MM.1S (cell line): ENCODE measurements at regions not wholly inside any gene's neighbourhood (a gene's known extent, or its start where the extent isn't known, plus 50 kb on each side); places are given as distances from the start of the nearest gene placed in this dataset.

Experiments used
- DNase-seq: peaks from one replicate; pipeline ENCODE4 v3.0.0-alpha.2; 2015
- H2AFZ ChIP-seq: fragments of 300-600 bp; sonication (generic); 2 replicates; pipeline ENCODE4 v1.6.0; 2016; ENCODE audit warnings: antibody characterized with exemption, low read length
- H3F3A ChIP-seq: fragments of 300-600 bp; sonication (generic); 2 replicates; pipeline ENCODE4 v1.6.1; 2016; ENCODE audit warnings: mild to moderate bottlenecking, antibody characterized with exemption, low read length, moderate library complexity, mixed read lengths; ENCODE audit not compliant: insufficient read depth
- H3K27ac ChIP-seq: fragments of 300-600 bp; sonication (generic); 2 replicates; pipeline ENCODE4 v1.5.1; 2016; ENCODE audit warnings: mild to moderate bottlenecking, low read length
- H3K27me3 ChIP-seq: fragments of 300-600 bp; sonication (generic); replicated peaks from 2 replicates; pipeline ENCODE4 v1.6.0; 2016; ENCODE audit warnings: low read length; ENCODE audit not compliant: insufficient read depth
- H3K36me3 ChIP-seq: fragments of 300-600 bp; sonication (generic); replicated peaks from 2 replicates; pipeline ENCODE4 v1.6.1; 2016; ENCODE audit warnings: mild to moderate bottlenecking, low read length, mixed read lengths; ENCODE audit not compliant: insufficient read depth
- H3K4me1 ChIP-seq: fragments of 300-600 bp; sonication (generic); 2 replicates; pipeline ENCODE4 v1.6.1; 2016; ENCODE audit warnings: low read length, mixed read lengths
- H3K4me2 ChIP-seq: fragments of 300-600 bp; sonication (generic); 2 replicates; pipeline ENCODE4 v1.6.0; 2016; ENCODE audit warnings: low read depth, low read length
- H3K4me3 ChIP-seq: fragments of 300-600 bp; sonication (generic); 2 replicates; pipeline ENCODE4 v1.5.1; 2016; ENCODE audit warnings: low read length, mixed read lengths
- H3K79me2 ChIP-seq: fragments of 300-600 bp; sonication (generic); 2 replicates; pipeline ENCODE4 v1.6.1; 2016; ENCODE audit warnings: mixed run types, low read length, mixed read lengths
- H3K9ac ChIP-seq: fragments of 300-600 bp; sonication (generic); 2 replicates; pipeline ENCODE4 v1.6.1; 2016; ENCODE audit warnings: low read length, mixed read lengths
- H3K9me2 ChIP-seq: fragments of 300-600 bp; sonication (generic); replicated peaks from 2 replicates; pipeline ENCODE4 v1.6.1; 2016; ENCODE audit warnings: mild to moderate bottlenecking, low read length, mixed read lengths; ENCODE audit not compliant: insufficient read depth
- H3K9me3 ChIP-seq: fragments of 300-600 bp; sonication (generic); replicated peaks from 2 replicates; pipeline ENCODE4 v1.6.1; 2016; ENCODE audit warnings: mild to moderate bottlenecking, low read length, mixed read lengths; ENCODE audit not compliant: insufficient read depth
- H4K20me1 ChIP-seq: fragments of 300-600 bp; sonication (generic); 2 replicates; pipeline ENCODE4 v1.6.1; 2016; ENCODE audit warnings: mild to moderate bottlenecking, low read length, moderate library complexity, mixed read lengths; ENCODE audit not compliant: insufficient read depth
- EZH2 ChIP-seq: fragments of 300-600 bp; sonication (generic); optimal IDR thresholded peaks from 2 replicates; pipeline ENCODE3; 2017; ENCODE audit warnings: low read depth, mild to moderate bottlenecking, antibody characterized with exemption, low read length, mixed read lengths
- EZH2phosphoT487 ChIP-seq: fragments of 300-600 bp; sonication (generic); IDR thresholded peaks from 2 replicates; pipeline ENCODE4 v1.6.1; 2018; ENCODE audit warnings: antibody characterized with exemption, low read length
- TF ChIP-seq, protein P1 (sequence below): fragments of 300-600 bp; sonication (generic); IDR thresholded peaks from 2 replicates; pipeline ENCODE4 v1.5.1; 2016; ENCODE audit warnings: antibody characterized with exemption, low read length, mixed read lengths

DNA sequence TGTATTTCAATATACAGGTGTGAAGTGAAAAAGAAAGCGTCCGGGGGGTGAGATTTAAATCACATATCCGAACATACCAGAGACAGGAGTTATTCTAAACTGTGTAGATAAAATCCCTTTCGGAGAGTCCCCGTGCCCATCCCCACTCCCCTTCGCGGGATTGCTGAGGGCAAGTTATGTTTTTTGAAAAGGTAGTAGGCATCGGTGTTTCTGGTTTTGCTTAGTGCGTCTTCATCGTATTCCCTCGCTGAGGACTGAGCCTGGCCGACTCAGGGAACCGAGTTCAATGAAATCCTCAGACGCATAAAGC lies 583.4 kb downstream of the ZEB2 start:
- H3K27ac ChIP-seq, result no peak overlapping the region
- no peaks in the 10 kb centered on the region for H3K9me3 ChIP-seq
- H3K79me2 ChIP-seq, result no peaks in the 10 kb centered on the region
- no peak overlapping the region for H3K9ac ChIP-seq
- no peak overlapping the region for H2AFZ ChIP-seq
- no peak overlapping the region for H3K4me2 ChIP-seq
- no peaks in the 10 kb centered on the region for H3K36me3 ChIP-seq
- H3F3A ChIP-seq, result no peaks in the 10 kb centered on the region
- no peaks in the 10 kb centered on the region for H3K4me1 ChIP-seq
- no peak for TF ChIP-seq EZH2
- TF ChIP-seq, protein P1, sequence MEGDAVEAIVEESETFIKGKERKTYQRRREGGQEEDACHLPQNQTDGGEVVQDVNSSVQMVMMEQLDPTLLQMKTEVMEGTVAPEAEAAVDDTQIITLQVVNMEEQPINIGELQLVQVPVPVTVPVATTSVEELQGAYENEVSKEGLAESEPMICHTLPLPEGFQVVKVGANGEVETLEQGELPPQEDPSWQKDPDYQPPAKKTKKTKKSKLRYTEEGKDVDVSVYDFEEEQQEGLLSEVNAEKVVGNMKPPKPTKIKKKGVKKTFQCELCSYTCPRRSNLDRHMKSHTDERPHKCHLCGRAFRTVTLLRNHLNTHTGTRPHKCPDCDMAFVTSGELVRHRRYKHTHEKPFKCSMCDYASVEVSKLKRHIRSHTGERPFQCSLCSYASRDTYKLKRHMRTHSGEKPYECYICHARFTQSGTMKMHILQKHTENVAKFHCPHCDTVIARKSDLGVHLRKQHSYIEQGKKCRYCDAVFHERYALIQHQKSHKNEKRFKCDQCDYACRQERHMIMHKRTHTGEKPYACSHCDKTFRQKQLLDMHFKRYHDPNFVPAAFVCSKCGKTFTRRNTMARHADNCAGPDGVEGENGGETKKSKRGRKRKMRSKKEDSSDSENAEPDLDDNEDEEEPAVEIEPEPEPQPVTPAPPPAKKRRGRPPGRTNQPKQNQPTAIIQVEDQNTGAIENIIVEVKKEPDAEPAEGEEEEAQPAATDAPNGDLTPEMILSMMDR, result no peak
- no peak for TF ChIP-seq EZH2phosphoT487
- H3K9me2 ChIP-seq, result no peaks in the 10 kb centered on the region
- no peaks in the 10 kb centered on the region for H3K27me3 ChIP-seq
- H4K20me1 ChIP-seq, result no peaks in the 10 kb centered on the region
- no peak overlapping the region for H3K4me3 ChIP-seq
- no peak for DNase-seq

DNA sequence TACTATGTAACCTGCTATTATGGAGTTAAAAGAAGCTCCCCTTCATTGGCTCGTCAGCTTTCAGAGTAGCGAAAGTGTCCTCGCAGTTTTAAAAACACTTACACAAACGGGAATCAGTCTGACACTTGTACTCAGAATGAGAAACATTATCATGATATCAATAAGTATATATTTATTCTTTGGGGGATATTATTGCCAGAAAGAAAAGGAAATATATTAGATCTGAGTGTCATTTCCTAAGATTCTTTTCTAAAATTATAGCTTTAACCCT lies 584.5 kb downstream of the ZEB2 start:
- Histone ChIP-seq H3K9ac (no peak overlapping the region), H3K4me2 (no peak overlapping the region), H3K4me3 (no peak overlapping the region), H2AFZ (no peak overlapping the region), H4K20me1 (no peaks in the 10 kb centered on the region), H3K36me3 (no peaks in the 10 kb centered on the region), H3F3A (no peaks in the 10 kb centered on the region), H3K9me2 (no peaks in the 10 kb centered on the region), H3K4me1 (no peaks in the 10 kb centered on the region), H3K27me3 (no peaks in the 10 kb centered on the region), H3K27ac (no peak overlapping the region), H3K9me3 (no peaks in the 10 kb centered on the region), H3K79me2 (no peaks in the 10 kb centered on the region)
- no peak for DNase-seq
- TF ChIP-seq EZH2 (no peak), EZH2phosphoT487 (no peak)
- TF ChIP-seq, protein P1, result no peak

DNA sequence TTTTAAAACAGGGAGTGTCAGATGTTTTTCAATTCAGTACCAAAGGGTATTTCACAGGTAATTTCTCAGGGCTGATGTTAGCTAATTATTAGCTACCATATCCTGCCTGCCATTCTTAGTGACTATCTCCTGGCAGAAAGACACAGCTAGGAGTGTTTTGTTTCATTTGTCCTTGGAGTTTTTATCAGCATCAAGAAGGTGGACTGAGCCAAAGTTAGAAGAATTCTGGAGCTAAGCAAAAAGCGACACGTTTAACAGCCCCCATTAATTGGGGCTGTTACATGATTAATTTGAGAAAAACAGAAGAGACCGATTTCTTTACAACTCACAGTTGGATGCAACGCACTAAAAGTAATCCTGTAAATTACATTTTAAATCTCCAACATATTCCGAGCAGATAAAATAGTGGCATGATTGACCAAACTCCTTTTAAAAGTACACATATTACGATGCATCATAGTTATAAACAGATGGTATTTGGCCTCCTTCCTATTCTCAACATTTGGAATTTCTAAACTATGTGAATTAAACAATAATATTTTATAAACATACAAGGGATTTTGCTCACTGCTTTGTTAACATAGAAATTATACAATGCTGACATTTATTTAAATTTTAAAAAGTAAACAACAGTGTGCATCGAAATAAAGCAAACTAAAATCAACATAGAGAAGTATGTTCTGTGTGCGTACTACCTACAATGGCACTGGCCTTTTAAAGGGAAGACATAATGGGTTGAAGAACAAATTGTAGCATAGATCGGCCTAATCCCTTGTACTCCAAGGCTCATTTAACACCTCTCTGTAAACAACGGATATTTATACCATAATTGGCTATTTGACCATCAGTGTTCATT lies 585.1 kb downstream of the ZEB2 start:
- no peak for DNase-seq
- H2AFZ ChIP-seq, result no peak overlapping the region
- no peak for TF ChIP-seq EZH2phosphoT487
- TF ChIP-seq EZH2, result no peak

DNA sequence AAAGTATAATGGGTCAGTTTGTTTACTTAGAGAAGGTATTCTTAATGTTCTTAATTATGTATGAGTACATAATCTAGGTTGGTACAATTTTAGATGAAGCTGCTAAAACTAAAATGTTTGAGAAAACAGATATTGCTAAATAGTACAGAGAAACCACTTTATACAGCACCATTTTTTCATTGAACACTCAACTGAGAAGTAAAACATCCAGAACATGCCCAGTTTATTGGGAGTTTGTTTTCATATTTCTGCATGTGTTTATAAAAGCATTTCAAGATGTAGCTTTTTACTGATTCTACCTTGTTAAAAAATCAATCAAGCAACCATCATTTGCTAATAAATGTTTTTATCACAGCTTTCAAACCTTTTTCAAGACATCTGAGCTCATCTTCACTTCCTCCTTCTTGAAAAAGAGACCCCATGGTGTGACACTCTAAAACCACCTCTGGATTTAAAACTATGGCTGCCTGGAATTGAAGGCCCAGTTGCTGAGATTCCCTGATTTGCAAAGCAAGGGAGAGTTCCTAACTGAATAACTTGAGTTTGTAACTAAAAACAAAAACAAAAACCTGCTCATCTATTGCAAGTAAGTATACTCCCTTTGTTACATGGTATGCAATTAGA lies 585.9 kb downstream of the ZEB2 start:
- Histone ChIP-seq H3F3A (no peaks in the 10 kb centered on the region), H3K9me2 (no peaks in the 10 kb centered on the region), H3K27ac (no peak overlapping the region), H4K20me1 (no peaks in the 10 kb centered on the region), H3K4me2 (no peak overlapping the region), H2AFZ (no peak overlapping the region), H3K9me3 (no peaks in the 10 kb centered on the region), H3K79me2 (no peaks in the 10 kb centered on the region), H3K9ac (no peak overlapping the region), H3K36me3 (no peaks in the 10 kb centered on the region), H3K4me1 (no peaks in the 10 kb centered on the region), H3K27me3 (no peaks in the 10 kb centered on the region), H3K4me3 (no peak overlapping the region)
- TF ChIP-seq, protein P1, result no peak
- no peak for TF ChIP-seq EZH2phosphoT487
- no peak for TF ChIP-seq EZH2
- DNase-seq, result no peak

More for the DNA sequence above, 585.1 kb downstream of the ZEB2 start:
- Histone ChIP-seq H3K9me3 (no peaks in the 10 kb centered on the region), H3K4me2 (no peak overlapping the region), H3F3A (no peaks in the 10 kb centered on the region), H3K4me1 (no peaks in the 10 kb centered on the region), H3K27me3 (no peaks in the 10 kb centered on the region), H3K9ac (no peak overlapping the region), H3K79me2 (no peaks in the 10 kb centered on the region), H3K36me3 (no peaks in the 10 kb centered on the region), H4K20me1 (no peaks in the 10 kb centered on the region), H3K4me3 (no peak overlapping the region), H3K27ac (no peak overlapping the region), H3K9me2 (no peaks in the 10 kb centered on the region)
